ENCODE measurements at regions not wholly inside any gene's neighbourhood (a gene's known extent, or its start where the extent isn't known, plus 50 kb on each side); places are given as distances from the start of the nearest gene placed in this dataset.

DNA sequence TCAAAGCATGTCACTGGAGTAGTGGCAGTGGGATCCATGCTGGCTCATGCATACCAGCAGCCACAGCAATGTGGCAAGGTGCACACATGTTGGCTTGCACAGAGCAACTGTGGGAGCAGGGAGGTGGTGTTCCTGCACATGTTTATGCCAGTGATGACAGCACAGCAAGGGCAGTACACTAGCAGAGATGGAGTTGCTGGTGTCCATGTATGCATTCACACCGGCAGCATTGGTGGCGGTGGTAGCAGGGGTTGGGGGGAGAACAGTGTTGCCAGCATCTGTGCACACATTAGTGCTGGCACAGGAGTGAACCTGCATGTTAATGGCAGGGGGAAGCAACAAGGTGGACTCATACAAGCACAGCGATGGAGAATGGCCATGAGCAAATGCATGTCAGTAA, 202.0 kb upstream of the KCNMB2 start:
- TF ChIP-seq, protein P1, sequence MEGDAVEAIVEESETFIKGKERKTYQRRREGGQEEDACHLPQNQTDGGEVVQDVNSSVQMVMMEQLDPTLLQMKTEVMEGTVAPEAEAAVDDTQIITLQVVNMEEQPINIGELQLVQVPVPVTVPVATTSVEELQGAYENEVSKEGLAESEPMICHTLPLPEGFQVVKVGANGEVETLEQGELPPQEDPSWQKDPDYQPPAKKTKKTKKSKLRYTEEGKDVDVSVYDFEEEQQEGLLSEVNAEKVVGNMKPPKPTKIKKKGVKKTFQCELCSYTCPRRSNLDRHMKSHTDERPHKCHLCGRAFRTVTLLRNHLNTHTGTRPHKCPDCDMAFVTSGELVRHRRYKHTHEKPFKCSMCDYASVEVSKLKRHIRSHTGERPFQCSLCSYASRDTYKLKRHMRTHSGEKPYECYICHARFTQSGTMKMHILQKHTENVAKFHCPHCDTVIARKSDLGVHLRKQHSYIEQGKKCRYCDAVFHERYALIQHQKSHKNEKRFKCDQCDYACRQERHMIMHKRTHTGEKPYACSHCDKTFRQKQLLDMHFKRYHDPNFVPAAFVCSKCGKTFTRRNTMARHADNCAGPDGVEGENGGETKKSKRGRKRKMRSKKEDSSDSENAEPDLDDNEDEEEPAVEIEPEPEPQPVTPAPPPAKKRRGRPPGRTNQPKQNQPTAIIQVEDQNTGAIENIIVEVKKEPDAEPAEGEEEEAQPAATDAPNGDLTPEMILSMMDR (IDR thresholded peaks at IDR 0.05): no peak
- no peak for TF ChIP-seq POLR2A (IDR thresholded peaks at IDR 0.05)

Data from thyroid gland (tissue), 4 donors.